ENCODE measurements at regions not wholly inside any gene's neighbourhood (a gene's known extent, or its start where the extent isn't known, plus 50 kb on each side); places are given as distances from the start of the nearest gene placed in this dataset.

- TF ChIP-seq RXRA (IDR thresholded peaks at IDR 0.05; ENCODE audit: insufficient read depth, low read depth, low read length) (no peak), SRF (IDR thresholded peaks at IDR 0.05; ENCODE audit: low read depth, low read length) (no peak)
Observed at GRCh38 chr2:188201639-188202038, 90.0 kb upstream of the GULP1 start.

All from H1 (cell line).